ENCODE measurements at regions not wholly inside any gene's neighbourhood (a gene's known extent, or its start where the extent isn't known, plus 50 kb on each side); places are given as distances from the start of the nearest gene placed in this dataset.

DNA sequence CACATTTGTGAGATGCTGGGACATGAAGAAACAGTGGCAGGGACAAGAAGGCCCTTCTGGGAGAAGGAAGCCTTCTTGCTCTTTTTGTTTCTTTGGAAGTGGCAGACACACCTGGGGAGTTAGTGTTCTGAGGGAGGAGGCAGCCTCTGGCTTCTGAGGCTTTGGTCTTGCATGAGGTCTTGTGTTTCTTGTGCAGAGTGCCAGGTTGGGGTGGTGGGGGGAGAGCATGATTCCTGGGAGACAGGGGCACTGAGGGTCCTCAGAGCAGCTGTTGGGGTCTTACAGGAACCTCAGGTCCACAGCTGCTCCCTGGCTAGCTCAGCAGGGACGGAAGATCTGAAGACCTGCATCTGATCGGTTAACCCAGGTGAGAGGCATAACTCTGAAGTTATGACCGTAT, 167.5 kb upstream of the ZNF536 start:
- Histone ChIP-seq H3K9ac (ENCODE audit: low read length) (no peak overlapping the region), H2AFZ (ENCODE audit: insufficient read depth, low read depth, low read length, poor library complexity, severe bottlenecking) (no peak overlapping the region), H3K9me3 (ENCODE audit: control extremely low read depth in 1 of 3, control insufficient read depth in 2 of 3, insufficient read depth in 1 of 3, low read length in 2 of 3) (peaks cover 0 to 10% (median 0%) of the 10 kb centered on the region in 3 donors), H3K79me2 (ENCODE audit: control insufficient read depth, insufficient read depth, low read length) (no peaks in the 10 kb centered on the region), H4K20me1 (ENCODE audit: control insufficient read depth, insufficient read depth, low read length, poor library complexity, severe bottlenecking) (no peaks in the 10 kb centered on the region), H3K4me3 (ENCODE audit: control extremely low read depth in 1 of 5, extremely low read depth in 1 of 5, insufficient read depth in 1 of 5, low read depth in 2 of 5, low read length in 4 of 5) (no peak overlapping the region), H3K4me2 (replicated peaks; ENCODE audit: low read depth, low read length, poor library complexity, severe bottlenecking) (no peak overlapping the region), H3K27ac (ENCODE audit: low read length in 2 of 2) (no peak overlapping the region), H3K27me3 (replicated peaks in 1 of 4; ENCODE audit: control extremely low read depth in 1 of 4, control insufficient read depth in 3 of 4, insufficient read depth in 4 of 4, low read length in 3 of 4) (no peaks in the 10 kb centered on the region), H3K4me1 (ENCODE audit: control insufficient read depth in 2 of 2, insufficient read depth in 2 of 2, low read length in 2 of 2) (no peaks in the 10 kb centered on the region), H3K36me3 (replicated peaks in 1 of 2; ENCODE audit: control extremely low read depth in 1 of 2, control insufficient read depth in 1 of 2, extremely low read depth in 1 of 2, insufficient read depth in 2 of 2, low read length in 1 of 2) (no peaks in the 10 kb centered on the region)
- H3K27me3 Mint-ChIP-seq = no peaks in the 10 kb centered on the region
- H3K27ac Mint-ChIP-seq = no peak overlapping the region
- ATAC-seq (ENCODE audit: low read depth) = no peak
- WGBS (ENCODE audit: insufficient coverage) = 100% methylated on average over 2 of the region's 3 CpGs
- ChIA-PET CTCF (no interaction called here), POLR2A (no interaction called here)
- H3K9me3 Mint-ChIP-seq (ENCODE audit: insufficient read depth) = peaks cover 2% of the 10 kb centered on the region
- intact Hi-C loops (cut with micrococcal nuclease) = no loop called here
- no peaks in the 10 kb centered on the region for H3K4me1 Mint-ChIP-seq
- TF ChIP-seq EZH2 (IDR thresholded peaks at IDR 0.05; ENCODE audit: borderline replicate concordance, insufficient read depth, low read depth, low read length, poor library complexity, severe bottlenecking) = no peak
- TF ChIP-seq, protein P1, sequence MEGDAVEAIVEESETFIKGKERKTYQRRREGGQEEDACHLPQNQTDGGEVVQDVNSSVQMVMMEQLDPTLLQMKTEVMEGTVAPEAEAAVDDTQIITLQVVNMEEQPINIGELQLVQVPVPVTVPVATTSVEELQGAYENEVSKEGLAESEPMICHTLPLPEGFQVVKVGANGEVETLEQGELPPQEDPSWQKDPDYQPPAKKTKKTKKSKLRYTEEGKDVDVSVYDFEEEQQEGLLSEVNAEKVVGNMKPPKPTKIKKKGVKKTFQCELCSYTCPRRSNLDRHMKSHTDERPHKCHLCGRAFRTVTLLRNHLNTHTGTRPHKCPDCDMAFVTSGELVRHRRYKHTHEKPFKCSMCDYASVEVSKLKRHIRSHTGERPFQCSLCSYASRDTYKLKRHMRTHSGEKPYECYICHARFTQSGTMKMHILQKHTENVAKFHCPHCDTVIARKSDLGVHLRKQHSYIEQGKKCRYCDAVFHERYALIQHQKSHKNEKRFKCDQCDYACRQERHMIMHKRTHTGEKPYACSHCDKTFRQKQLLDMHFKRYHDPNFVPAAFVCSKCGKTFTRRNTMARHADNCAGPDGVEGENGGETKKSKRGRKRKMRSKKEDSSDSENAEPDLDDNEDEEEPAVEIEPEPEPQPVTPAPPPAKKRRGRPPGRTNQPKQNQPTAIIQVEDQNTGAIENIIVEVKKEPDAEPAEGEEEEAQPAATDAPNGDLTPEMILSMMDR (IDR thresholded peaks at IDR 0.05) = no peak
- H3K4me3 Mint-ChIP-seq = no peak overlapping the region
- DNase-seq = no peak

DNA sequence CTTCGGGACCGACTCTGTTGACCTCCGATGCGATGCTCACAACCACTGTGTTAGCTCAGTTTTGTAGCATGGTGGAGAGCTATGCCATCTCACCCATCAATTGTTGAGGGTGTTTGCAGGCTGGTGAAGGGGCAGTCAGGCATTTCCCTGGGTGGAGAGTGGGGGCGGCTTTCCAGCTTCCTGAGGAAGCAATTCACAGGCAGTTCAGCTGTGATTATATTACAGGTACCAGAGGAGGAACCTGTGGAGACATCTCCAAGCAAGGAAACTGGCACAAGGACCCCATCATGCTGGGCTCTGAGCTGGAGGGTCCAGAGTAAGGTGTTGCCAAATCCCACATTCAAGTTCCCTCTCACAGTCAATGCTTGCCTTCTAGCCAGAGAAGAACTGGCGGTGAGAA, 166.0 kb upstream of the ZNF536 start:
- no peaks in the 10 kb centered on the region for H3K4me1 ChIP-seq (ENCODE audit: control insufficient read depth in 2 of 2, insufficient read depth in 2 of 2, low read length in 2 of 2)
- no peak overlapping the region for H3K9ac ChIP-seq (ENCODE audit: low read length)
- H3K27ac Mint-ChIP-seq = no peak overlapping the region
- H3K36me3 ChIP-seq (replicated peaks in 1 of 2; ENCODE audit: control extremely low read depth in 1 of 2, control insufficient read depth in 1 of 2, extremely low read depth in 1 of 2, insufficient read depth in 2 of 2, low read length in 1 of 2) = no peaks in the 10 kb centered on the region
- H3K9me3 Mint-ChIP-seq (ENCODE audit: insufficient read depth) = peaks cover 2% of the 10 kb centered on the region
- no peaks in the 10 kb centered on the region for H4K20me1 ChIP-seq (ENCODE audit: control insufficient read depth, insufficient read depth, low read length, poor library complexity, severe bottlenecking)
- H3K4me3 ChIP-seq (ENCODE audit: control extremely low read depth in 1 of 5, extremely low read depth in 1 of 5, insufficient read depth in 1 of 5, low read depth in 2 of 5, low read length in 4 of 5) = no peak overlapping the region
- ATAC-seq (ENCODE audit: low read depth) (no peak), DNase-seq (no peak)
- H3K4me1 Mint-ChIP-seq = no peaks in the 10 kb centered on the region
- no peaks in the 10 kb centered on the region for H3K27me3 ChIP-seq (replicated peaks in 1 of 4; ENCODE audit: control extremely low read depth in 1 of 4, control insufficient read depth in 3 of 4, insufficient read depth in 4 of 4, low read length in 3 of 4)
- H3K9me3 ChIP-seq (ENCODE audit: control extremely low read depth in 1 of 3, control insufficient read depth in 2 of 3, insufficient read depth in 1 of 3, low read length in 2 of 3) = peaks cover 0 to 9% (median 0%) of the 10 kb centered on the region in 3 donors
- no peaks in the 10 kb centered on the region for H3K79me2 ChIP-seq (ENCODE audit: control insufficient read depth, insufficient read depth, low read length)
- H2AFZ ChIP-seq (ENCODE audit: insufficient read depth, low read depth, low read length, poor library complexity, severe bottlenecking) = no peak overlapping the region
- CTCF ChIA-PET = no interaction called here
- no peak overlapping the region for H3K4me3 Mint-ChIP-seq
- POLR2A ChIA-PET = no interaction called here
- no peak overlapping the region for H3K27ac ChIP-seq (ENCODE audit: low read length in 2 of 2)
- no peak for TF ChIP-seq EZH2 (IDR thresholded peaks at IDR 0.05; ENCODE audit: borderline replicate concordance, insufficient read depth, low read depth, low read length, poor library complexity, severe bottlenecking)
- TF ChIP-seq, protein P1 (IDR thresholded peaks at IDR 0.05) = no peak
- H3K27me3 Mint-ChIP-seq = no peaks in the 10 kb centered on the region
- intact Hi-C loops (cut with micrococcal nuclease) = no loop called here
- 98% methylated on average over 5 of the region's 6 CpGs for WGBS (ENCODE audit: insufficient coverage)
- H3K4me2 ChIP-seq (replicated peaks; ENCODE audit: low read depth, low read length, poor library complexity, severe bottlenecking) = no peak overlapping the region
